HEK293T (cell line): ENCODE measurements at regions not wholly inside any gene's neighbourhood (a gene's known extent, or its start where the extent isn't known, plus 50 kb on each side); places are given as distances from the start of the nearest gene placed in this dataset.

Source experiments
- CTCF ChIA-PET: fragments of 350-600 bp; formaldehyde crosslinking; extraction: SDS; loops from one replicate; lab custom pipeline; 2021; ENCODE audit warnings: antibody characterized with exemption, inconsistent platforms; lab: Yijun Ruan, JAX
- POLR2A ChIA-PET: fragments of 350-600 bp; formaldehyde crosslinking; extraction: SDS; loops from one replicate; lab custom pipeline; 2020; ENCODE audit warnings: antibody characterized with exemption, inconsistent platforms; lab: Yijun Ruan, JAX
- DNase-seq: peaks from one replicate; pipeline ENCODE4 v3.0.0; 2012; ENCODE audit warnings: mixed read lengths; ENCODE audit errors: extremely low spot score
- ARNT ChIP-seq: fragments of 450-650 bp; IDR thresholded peaks from 2 replicates; pipeline ENCODE4 v1.6.1; 2017; ENCODE audit warnings: mild to moderate bottlenecking
- BHLHE40 ChIP-seq: fragments of 450-650 bp; IDR thresholded peaks from 2 replicates; pipeline ENCODE4 v1.6.1; 2016; ENCODE audit warnings: mild to moderate bottlenecking, moderate library complexity, borderline replicate concordance
- CTBP1 ChIP-seq: fragments of 450-650 bp; IDR thresholded peaks from 2 replicates; pipeline ENCODE4 v1.6.1; 2016; ENCODE audit warnings: borderline replicate concordance
- ELF4 ChIP-seq: fragments of 450-650 bp; IDR thresholded peaks from 2 replicates; pipeline ENCODE4 v1.6.1; 2017; ENCODE audit warnings: antibody characterized with exemption
- FOXA1 ChIP-seq: fragments of 450-650 bp; IDR thresholded peaks from 2 replicates; pipeline ENCODE4 v1.6.1; 2016; ENCODE audit warnings: mild to moderate bottlenecking
- FOXK2 ChIP-seq: fragments of 450-650 bp; IDR thresholded peaks from 2 replicates; pipeline ENCODE4 v1.6.1; 2016; ENCODE audit warnings: mild to moderate bottlenecking
- FOXM1 ChIP-seq: fragments of 450-650 bp; IDR thresholded peaks from 2 replicates; pipeline ENCODE4 v1.6.1; 2017; ENCODE audit warnings: mild to moderate bottlenecking, borderline replicate concordance
- HDGF ChIP-seq: fragments of 450-650 bp; IDR thresholded peaks from 2 replicates; pipeline ENCODE4 v1.6.1; 2017; ENCODE audit warnings: antibody characterized with exemption, borderline replicate concordance
- L3MBTL2 ChIP-seq: fragments of 450-650 bp; conservative IDR thresholded peaks from 2 replicates; pipeline ENCODE4 v1.6.1; 2016; ENCODE audit warnings: mild to moderate bottlenecking
- LEF1 ChIP-seq: fragments of 450-650 bp; IDR thresholded peaks from 2 replicates; pipeline ENCODE4 v1.6.1; 2017; ENCODE audit warnings: mild to moderate bottlenecking, borderline replicate concordance
- NFRKB ChIP-seq: fragments of 450-650 bp; IDR thresholded peaks from 2 replicates; pipeline ENCODE4 v1.6.1; 2016; ENCODE audit warnings: mild to moderate bottlenecking, moderate library complexity
- PKNOX1 ChIP-seq: fragments of 450-650 bp; IDR thresholded peaks from 2 replicates; pipeline ENCODE4 v1.6.1; 2016
- SP1 ChIP-seq: fragments of 450-650 bp; IDR thresholded peaks from 2 replicates; pipeline ENCODE4 v1.6.1; 2017
- SUZ12 ChIP-seq: fragments of 450-650 bp; IDR thresholded peaks from 2 replicates; pipeline ENCODE4 v1.6.1; 2016; ENCODE audit warnings: mild to moderate bottlenecking
- TARDBP ChIP-seq: fragments of 450-650 bp; IDR thresholded peaks from 2 replicates; pipeline ENCODE4 v1.6.1; 2016
- ZNF384 ChIP-seq: fragments of 450-650 bp; IDR thresholded peaks from 2 replicates; pipeline ENCODE4 v1.6.1; 2016

- ChIA-PET POLR2A (no interaction called here), CTCF (no interaction called here)
- TF ChIP-seq PKNOX1: no peak
- DNase-seq: no peak
These were observed 58.7 kb downstream of the OTOL1 start for GRCh38 chr3:161555320-161555719.

GRCh38 chr3:161556533-161556932 lies 59.9 kb downstream of the OTOL1 start:
- DNase-seq: no peak
- TF ChIP-seq ARNT: no peak
- no peak for TF ChIP-seq SUZ12
- no peak for TF ChIP-seq ZNF384
- no peak for TF ChIP-seq NFRKB
- TF ChIP-seq HDGF: no peak
- TF ChIP-seq BHLHE40: no peak
- no peak for TF ChIP-seq CTBP1
- TF ChIP-seq FOXK2: no peak
- no peak for TF ChIP-seq ELF4
- TF ChIP-seq LEF1: no peak
- no peak for TF ChIP-seq FOXA1
- no peak for TF ChIP-seq TARDBP
- TF ChIP-seq SP1: no peak
- TF ChIP-seq PKNOX1: no peak
- ChIA-PET POLR2A (no interaction called here), CTCF (no interaction called here)

DNA sequence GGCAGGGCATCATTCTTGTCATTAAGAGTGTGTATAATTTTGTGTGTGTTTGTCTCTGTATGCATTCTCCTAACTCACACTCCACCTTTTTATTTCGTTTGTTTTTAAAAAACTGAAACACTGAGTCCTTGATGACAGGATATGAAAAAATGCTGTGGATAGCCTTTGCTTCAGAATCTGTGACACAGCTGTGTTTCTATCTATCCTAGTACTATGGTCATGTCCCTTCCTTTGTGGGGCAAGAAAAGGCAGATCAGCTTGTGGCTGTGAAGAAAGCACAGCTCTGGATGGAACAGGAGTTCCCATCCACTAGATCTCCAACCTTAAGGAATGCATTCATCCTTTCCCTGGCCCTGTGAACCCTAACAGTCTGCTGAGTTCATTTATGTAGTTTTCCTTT lies 60.3 kb downstream of the OTOL1 start:
- POLR2A ChIA-PET: no interaction called here
- CTCF ChIA-PET: no interaction called here
- TF ChIP-seq LEF1 (no peak), ELF4 (no peak)
- DNase-seq: no peak

GRCh38 chr3:161557445-161558150 lies 61.0 kb downstream of the OTOL1 start:
- POLR2A ChIA-PET: no interaction called here
- no peak for TF ChIP-seq TARDBP
- no peak for TF ChIP-seq BHLHE40
- TF ChIP-seq L3MBTL2: no peak
- DNase-seq: no peak
- CTCF ChIA-PET: no interaction called here

GRCh38 chr3:161558236-161558635 lies 61.6 kb downstream of the OTOL1 start:
- POLR2A ChIA-PET: no interaction called here
- CTCF ChIA-PET: no interaction called here
- no peak for TF ChIP-seq ZNF384
- TF ChIP-seq CTBP1: no peak
- TF ChIP-seq SUZ12: no peak
- TF ChIP-seq BHLHE40: no peak
- no peak for TF ChIP-seq FOXA1
- TF ChIP-seq TARDBP: no peak
- no peak for TF ChIP-seq SP1
- TF ChIP-seq HDGF: no peak
- no peak for TF ChIP-seq PKNOX1
- DNase-seq: no peak

DNA sequence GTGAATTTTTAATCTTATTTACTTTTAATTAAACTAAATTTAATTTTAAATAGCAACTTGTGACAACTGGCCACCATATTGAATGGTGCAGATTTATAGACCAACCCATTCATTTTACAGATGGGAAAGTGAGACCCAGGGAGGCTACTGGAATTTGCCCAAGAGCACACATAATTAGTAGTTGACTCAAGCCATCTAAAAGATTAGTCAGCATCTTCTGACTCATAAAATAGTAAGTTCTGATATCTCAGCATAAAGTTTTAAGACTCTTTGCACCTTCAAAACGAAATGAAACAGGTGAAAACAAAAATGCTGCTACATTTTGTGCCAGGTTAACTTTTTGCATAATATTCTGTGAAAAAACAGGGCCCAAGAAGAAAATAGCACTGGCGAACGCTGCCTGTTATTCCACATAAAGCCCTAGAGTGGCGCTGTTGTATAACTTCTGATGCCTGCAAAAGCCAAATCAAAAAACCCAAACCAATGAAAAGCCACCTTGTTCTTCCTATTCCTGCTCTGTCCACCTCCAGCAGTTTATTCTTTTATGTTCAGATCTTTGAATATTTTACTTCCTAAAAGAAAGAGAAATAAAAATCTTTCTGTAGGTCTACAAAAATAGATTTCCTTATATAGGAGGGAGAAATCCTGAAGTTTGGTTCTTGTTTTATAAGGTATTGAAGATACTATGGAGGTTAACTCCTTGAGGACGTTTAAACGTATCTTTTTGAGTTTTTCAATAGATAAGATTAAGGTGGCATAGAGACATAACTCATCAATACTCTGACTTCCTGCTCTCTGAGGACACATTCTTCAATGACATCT lies 62.8 kb downstream of the OTOL1 start:
- DNase-seq: peak; percentile 44
- POLR2A ChIA-PET: no interaction called here
- TF ChIP-seq FOXA1 (no peak), L3MBTL2 (no peak), ARNT (no peak), SP1 (no peak), PKNOX1 (no peak), BHLHE40 (no peak), NFRKB (no peak), HDGF (no peak), ELF4 (no peak), LEF1 (no peak), TARDBP (no peak), FOXM1 (no peak), CTBP1 (no peak), ZNF384 (no peak), FOXK2 (no peak), SUZ12 (no peak)
- CTCF ChIA-PET: no interaction called here
